ENCODE measurements at regions not wholly inside any gene's neighbourhood (a gene's known extent, or its start where the extent isn't known, plus 50 kb on each side); places are given as distances from the start of the nearest gene placed in this dataset.
"Not testable (repeated sequence)": the region's sequence is repeated elsewhere in the genome, so short reads cannot be mapped to it uniquely, and the experiment has no call there.

GRCh38 chr7:65477326-65477725 lies 103.7 kb downstream of the ZNF92 start:
- DNase-seq, result no peak
- Mint-ChIP-seq H3K9me3 (peaks cover 7 to 60% (median 41%) of the 10 kb centered on the region in 9 donors), H3K27me3 (peaks cover 0 to 6% (median 0%) of the 10 kb centered on the region in 5 donors), H3K36me3 (peaks cover 0 to 26% (median 9%) of the 10 kb centered on the region in 3 donors), H3K4me1 (peaks cover 42 to 70% (median 59%) of the 10 kb centered on the region in 4 donors), H3K4me3 (peak overlapping the region in 9 of 10 donors; percentile 51 to 85 (median 71)), H3K27ac (peak overlapping the region in 8 of 10 donors; percentile 23 to 96 (median 89))
- no peak for ATAC-seq
- POLR2A ChIA-PET, result interaction anchor here (0.6 to 0.9 kb wide), 2 partner anchors 11 to 91 kb away, joined by 3 read pairs; no protein-coding TSS in a partner anchor

- POLR2A ChIA-PET, result no interaction called here
- Mint-ChIP-seq H3K9me3 (peaks cover 0 to 63% (median 38%) of the 10 kb centered on the region in 9 donors), H3K36me3 (peaks cover 0 to 10% (median 3%) of the 10 kb centered on the region in 3 donors), H3K27ac (no peak overlapping the region), H3K4me1 (peaks cover 0 to 5% (median 0%) of the 10 kb centered on the region in 4 donors), H3K4me3 (peak overlapping the region in 1 of 10 donors; percentile 34), H3K27me3 (peaks cover 0 to 7% (median 2%) of the 10 kb centered on the region in 5 donors)
- DNase-seq (no peak), ATAC-seq (no peak)
Measured at GRCh38 chr7:65489260-65489767, 115.7 kb downstream of the ZNF92 start.

- H3K36me3 Mint-ChIP-seq, DNase-seq, H3K9me3 Mint-ChIP-seq, POLR2A ChIA-PET, ATAC-seq, H3K4me1 Mint-ChIP-seq, H3K4me3 Mint-ChIP-seq, H3K27ac Mint-ChIP-seq: not testable (repeated sequence)
- peaks cover 7 to 15% (median 8%) of the 10 kb centered on the region in 5 donors for H3K27me3 Mint-ChIP-seq
Measured at GRCh38 chr7:65496697-65497096, 123.0 kb downstream of the ZNF92 start.

- peaks cover 0 to 4% (median 2%) of the 10 kb centered on the region in 5 donors for H3K27me3 Mint-ChIP-seq
- no peak overlapping the region for H3K4me3 Mint-ChIP-seq
- no peaks in the 10 kb centered on the region for H3K36me3 Mint-ChIP-seq
- H3K4me1 Mint-ChIP-seq, result peaks cover 0 to 1% (median 0%) of the 10 kb centered on the region in 4 donors
- peaks cover 0 to 2% (median 0%) of the 10 kb centered on the region in 9 donors for H3K9me3 Mint-ChIP-seq
- H3K27ac Mint-ChIP-seq, result no peak overlapping the region
- DNase-seq, result no peak
- ATAC-seq, result no peak
- POLR2A ChIA-PET, result no interaction called here
Measured at GRCh38 chr7:65503434-65504152, 129.9 kb downstream of the ZNF92 start.

- H3K27me3 Mint-ChIP-seq, DNase-seq, ATAC-seq, POLR2A ChIA-PET, H3K27ac Mint-ChIP-seq, H3K4me3 Mint-ChIP-seq, H3K36me3 Mint-ChIP-seq, H3K9me3 Mint-ChIP-seq, H3K4me1 Mint-ChIP-seq: not testable (repeated sequence)
Measured at GRCh38 chr7:65504504-65505319, 131.1 kb downstream of the ZNF92 start.

GRCh38 chr7:65505320-65505633 lies 131.6 kb downstream of the ZNF92 start:
- H3K9me3 Mint-ChIP-seq, ATAC-seq, H3K27ac Mint-ChIP-seq, H3K4me1 Mint-ChIP-seq, DNase-seq, H3K4me3 Mint-ChIP-seq, POLR2A ChIA-PET, H3K36me3 Mint-ChIP-seq, H3K27me3 Mint-ChIP-seq: not testable (repeated sequence)

- not testable (repeated sequence) for H3K27ac Mint-ChIP-seq, H3K4me1 Mint-ChIP-seq, H3K36me3 Mint-ChIP-seq
- ATAC-seq (peak; percentile 25 to 41), DNase-seq (peak in 3 of 10 donors; percentile 4 to 14 (median 10))
- Mint-ChIP-seq H3K27me3 (peaks cover 14 to 25% (median 16%) of the 10 kb centered on the region in 5 donors), H3K9me3 (peaks cover 0 to 12% (median 1%) of the 10 kb centered on the region in 9 donors), H3K4me3 (peak overlapping the region in 7 of 10 donors; percentile 48 to 82 (median 69))
- POLR2A ChIA-PET, result interaction anchor here (0.7 kb wide), 2 partner anchors 134 to 690 kb away, joined by 3 read pairs; no protein-coding TSS in a partner anchor
Measured at GRCh38 chr7:65508581-65509367, 135.1 kb downstream of the ZNF92 start.

GRCh38 chr7:65509368-65510186 lies 135.9 kb downstream of the ZNF92 start:
- Mint-ChIP-seq H3K4me1 (peaks cover 0 to 9% (median 5%) of the 10 kb centered on the region in 4 donors), H3K9me3 (peaks cover 0 to 14% (median 4%) of the 10 kb centered on the region in 9 donors), H3K27ac (peak overlapping the region in 3 of 10 donors; percentile 6 to 46 (median 36)), H3K36me3 (peaks cover 2 to 5% (median 3%) of the 10 kb centered on the region in 3 donors), H3K4me3 (peak overlapping the region; percentile 48 to 85 (median 70)), H3K27me3 (peaks cover 16 to 33% (median 21%) of the 10 kb centered on the region in 5 donors)
- POLR2A ChIA-PET, result interaction anchor here (0.9 to 1.2 kb wide), 2 partner anchors 31 to 34 kb away, joined by 3 to 4 read pairs; no protein-coding TSS in a partner anchor
- DNase-seq (peak in 8 of 10 donors; percentile 1 to 30 (median 17)), ATAC-seq (no peak)

GRCh38 chr7:65510187-65510538 lies 136.5 kb downstream of the ZNF92 start:
- peak in 1 of 10 donors; percentile 8 for DNase-seq
- not testable (repeated sequence) for H3K4me1 Mint-ChIP-seq, ATAC-seq, H3K36me3 Mint-ChIP-seq
- peaks cover 16 to 38% (median 23%) of the 10 kb centered on the region in 5 donors for H3K27me3 Mint-ChIP-seq
- peaks cover 0 to 16% (median 4%) of the 10 kb centered on the region in 9 donors for H3K9me3 Mint-ChIP-seq
- H3K27ac Mint-ChIP-seq, result peak overlapping the region in 3 of 10 donors; percentile 6 to 46 (median 36)
- H3K4me3 Mint-ChIP-seq, result peak overlapping the region; percentile 48 to 85 (median 70)
- POLR2A ChIA-PET, result interaction anchor here (0.9 to 1.2 kb wide), 2 partner anchors 32 to 35 kb away, joined by 3 to 4 read pairs; no protein-coding TSS in a partner anchor

- ATAC-seq, POLR2A ChIA-PET, H3K4me3 Mint-ChIP-seq: not testable (repeated sequence)
Measured at GRCh38 chr7:65519751-65520150, 146.1 kb downstream of the ZNF92 start.

GRCh38 chr7:65545465-65546161 lies 172.0 kb downstream of the ZNF92 start:
- ATAC-seq, H3K9me3 Mint-ChIP-seq, H3K27ac Mint-ChIP-seq, POLR2A ChIA-PET, H3K4me1 Mint-ChIP-seq, H3K4me3 Mint-ChIP-seq, H3K36me3 Mint-ChIP-seq, DNase-seq, H3K27me3 Mint-ChIP-seq: not testable (repeated sequence)

More at GRCh38 chr7:65519751-65520150, 146.1 kb downstream of the ZNF92 start:
- not testable (repeated sequence) for H3K27ac Mint-ChIP-seq, H3K9me3 Mint-ChIP-seq, DNase-seq, H3K36me3 Mint-ChIP-seq, H3K4me1 Mint-ChIP-seq
- H3K27me3 Mint-ChIP-seq, result peaks cover 6 to 19% (median 8%) of the 10 kb centered on the region in 5 donors

Data from naive thymus-derived CD8-positive, alpha-beta T cell (primary cell).